Right lobe of liver (tissue), 4 donors: ENCODE measurements at regions not wholly inside any gene's neighbourhood (a gene's known extent, or its start where the extent isn't known, plus 50 kb on each side); places are given as distances from the start of the nearest gene placed in this dataset.

Experiments used
- POLR2A ChIP-seq: fragments of 450-650 bp; IDR thresholded peaks from one replicate; pipeline ENCODE4 v1.6.1; 2017; ENCODE audit warnings: antibody characterized with exemption, mild to moderate bottlenecking
- TF ChIP-seq, protein P1 (sequence below), 4 donors: fragments of 200-600 bp in 3 of 4; fragments of 450-650 bp in 1 of 4; IDR thresholded peaks; one replicate each; pipeline versions ENCODE4 v1.5.1 to v1.8.0; 2016 to 2022; ENCODE audit warnings: antibody characterized with exemption in 4 of 4, mild to moderate bottlenecking in 2 of 4
- donor health status: DM: no; HTN: no; CAD: no.
- donor health status: DM: no; HTN: no; CAD: no.
- donor health status: DM: no; HTN: yes; CAD: no.

DNA sequence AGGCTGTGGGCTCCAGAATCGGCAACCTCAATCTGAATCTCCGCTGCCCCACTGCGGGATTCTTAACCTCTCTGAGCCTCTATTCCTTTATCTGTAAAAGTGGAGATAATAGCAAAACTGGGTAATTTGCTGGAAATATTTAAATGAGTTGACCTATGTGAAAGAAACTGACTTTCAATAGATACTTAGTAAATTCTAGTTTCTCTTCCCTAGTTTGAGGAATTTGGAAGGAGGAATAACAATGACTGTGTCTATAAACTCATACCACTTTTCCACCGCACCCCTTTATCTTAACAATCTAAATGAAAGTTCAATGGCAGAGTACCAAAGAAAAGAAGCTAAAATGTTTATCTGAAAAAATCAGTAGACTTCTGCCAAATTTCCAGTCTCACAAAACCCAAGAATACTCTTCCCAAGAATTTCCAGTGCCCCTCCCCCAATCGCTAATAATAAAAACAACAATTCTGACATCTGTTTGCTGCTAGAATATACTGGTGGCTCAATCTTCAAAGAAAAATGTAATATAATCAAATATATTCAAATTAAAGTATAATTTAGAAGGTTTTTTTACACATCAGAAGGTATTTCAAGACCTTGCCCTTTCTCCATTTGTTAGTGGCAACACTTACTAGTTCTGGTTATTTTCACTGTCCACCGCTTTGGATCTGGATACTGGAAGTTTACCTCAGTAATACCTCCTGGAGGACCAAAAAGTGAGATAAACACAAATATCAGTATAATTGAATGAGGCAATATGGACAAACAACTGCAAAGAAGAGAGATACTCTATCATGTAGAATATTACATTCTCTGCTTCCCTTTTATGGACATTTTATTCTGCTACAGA is 171.2 kb downstream of the LTN1 start:
- TF ChIP-seq POLR2A, result no peak
- TF ChIP-seq, protein P1, sequence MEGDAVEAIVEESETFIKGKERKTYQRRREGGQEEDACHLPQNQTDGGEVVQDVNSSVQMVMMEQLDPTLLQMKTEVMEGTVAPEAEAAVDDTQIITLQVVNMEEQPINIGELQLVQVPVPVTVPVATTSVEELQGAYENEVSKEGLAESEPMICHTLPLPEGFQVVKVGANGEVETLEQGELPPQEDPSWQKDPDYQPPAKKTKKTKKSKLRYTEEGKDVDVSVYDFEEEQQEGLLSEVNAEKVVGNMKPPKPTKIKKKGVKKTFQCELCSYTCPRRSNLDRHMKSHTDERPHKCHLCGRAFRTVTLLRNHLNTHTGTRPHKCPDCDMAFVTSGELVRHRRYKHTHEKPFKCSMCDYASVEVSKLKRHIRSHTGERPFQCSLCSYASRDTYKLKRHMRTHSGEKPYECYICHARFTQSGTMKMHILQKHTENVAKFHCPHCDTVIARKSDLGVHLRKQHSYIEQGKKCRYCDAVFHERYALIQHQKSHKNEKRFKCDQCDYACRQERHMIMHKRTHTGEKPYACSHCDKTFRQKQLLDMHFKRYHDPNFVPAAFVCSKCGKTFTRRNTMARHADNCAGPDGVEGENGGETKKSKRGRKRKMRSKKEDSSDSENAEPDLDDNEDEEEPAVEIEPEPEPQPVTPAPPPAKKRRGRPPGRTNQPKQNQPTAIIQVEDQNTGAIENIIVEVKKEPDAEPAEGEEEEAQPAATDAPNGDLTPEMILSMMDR (IDR thresholded peaks at IDR 0.05), result no peak
